Stimulated activated CD8-positive, alpha-beta memory T cell treated with anti-CD3 and anti-CD28 coated beads, Interleukin-15, amount 100 ng/mL, for 1 hour (primary cell): ENCODE measurements at regions not wholly inside any gene's neighbourhood (a gene's known extent, or its start where the extent isn't known, plus 50 kb on each side); places are given as distances from the start of the nearest gene placed in this dataset.

Experiments
- DNase-seq: peaks from one replicate; pipeline ENCODE4 v3.0.0-alpha.2; 2020; ENCODE audit warnings: low read depth

- DNase-seq, result no peak
Observed at GRCh38 chr5:61687371-61687770, 355.3 kb downstream of the ZSWIM6 start.

GRCh38 chr5:61689153-61689846 lies 357.2 kb downstream of the ZSWIM6 start:
- DNase-seq, result no peak

- DNase-seq, result no peak
Observed at GRCh38 chr5:61697809-61698558, 365.9 kb downstream of the ZSWIM6 start.

- DNase-seq, result no peak
Observed at GRCh38 chr5:61701877-61702602, 370.0 kb downstream of the ZSWIM6 start.

GRCh38 chr5:61702784-61703183 lies 370.7 kb downstream of the ZSWIM6 start:
- no peak for DNase-seq

GRCh38 chr5:61704289-61704688 lies 372.2 kb downstream of the ZSWIM6 start:
- no peak for DNase-seq

GRCh38 chr5:61706751-61707150 lies 374.7 kb downstream of the ZSWIM6 start:
- DNase-seq, result no peak

GRCh38 chr5:61719124-61719523 lies 387.1 kb downstream of the ZSWIM6 start:
- no peak for DNase-seq

- DNase-seq, result no peak
Observed at GRCh38 chr5:61720829-61721228, 388.8 kb downstream of the ZSWIM6 start.

GRCh38 chr5:61724102-61724501 lies 392.0 kb downstream of the ZSWIM6 start:
- DNase-seq, result no peak

- DNase-seq, result no peak
Observed at GRCh38 chr5:61728287-61728686, 396.2 kb downstream of the ZSWIM6 start.

- DNase-seq, result no peak
Observed at GRCh38 chr5:61730866-61731265, 398.8 kb downstream of the ZSWIM6 start.

- DNase-seq, result no peak
Observed at GRCh38 chr5:61731267-61731945, 399.3 kb downstream of the ZSWIM6 start.

GRCh38 chr5:61731946-61732314 lies 399.9 kb downstream of the ZSWIM6 start:
- no peak for DNase-seq

GRCh38 chr5:61732369-61732768 lies 400.3 kb downstream of the ZSWIM6 start:
- DNase-seq, result no peak

GRCh38 chr5:61732796-61733195 lies 400.7 kb downstream of the ZSWIM6 start:
- DNase-seq, result no peak

GRCh38 chr5:61734001-61734400 lies 401.9 kb downstream of the ZSWIM6 start:
- DNase-seq, result no peak

GRCh38 chr5:61734966-61735365 lies 402.9 kb downstream of the ZSWIM6 start:
- DNase-seq, result no peak

- DNase-seq, result no peak
Observed at GRCh38 chr5:61735531-61735930, 403.5 kb downstream of the ZSWIM6 start.

- DNase-seq, result no peak
Observed at GRCh38 chr5:61735995-61736394, 403.9 kb downstream of the ZSWIM6 start.

GRCh38 chr5:61737301-61737963 lies 405.4 kb downstream of the ZSWIM6 start:
- DNase-seq, result no peak

- DNase-seq, result no peak
Observed at GRCh38 chr5:61737964-61738340, 405.9 kb downstream of the ZSWIM6 start.
